Right renal cortex interstitium (tissue), 3 donors: ENCODE measurements at regions not wholly inside any gene's neighbourhood (a gene's known extent, or its start where the extent isn't known, plus 50 kb on each side); places are given as distances from the start of the nearest gene placed in this dataset.

ENCODE experiments used
- DNase-seq, 3 donors: peaks; one replicate each; pipeline ENCODE4 v3.0.0-alpha.2; 2013; ENCODE audit warnings: low read depth in 3 of 3, low spot score in 2 of 3

DNA sequence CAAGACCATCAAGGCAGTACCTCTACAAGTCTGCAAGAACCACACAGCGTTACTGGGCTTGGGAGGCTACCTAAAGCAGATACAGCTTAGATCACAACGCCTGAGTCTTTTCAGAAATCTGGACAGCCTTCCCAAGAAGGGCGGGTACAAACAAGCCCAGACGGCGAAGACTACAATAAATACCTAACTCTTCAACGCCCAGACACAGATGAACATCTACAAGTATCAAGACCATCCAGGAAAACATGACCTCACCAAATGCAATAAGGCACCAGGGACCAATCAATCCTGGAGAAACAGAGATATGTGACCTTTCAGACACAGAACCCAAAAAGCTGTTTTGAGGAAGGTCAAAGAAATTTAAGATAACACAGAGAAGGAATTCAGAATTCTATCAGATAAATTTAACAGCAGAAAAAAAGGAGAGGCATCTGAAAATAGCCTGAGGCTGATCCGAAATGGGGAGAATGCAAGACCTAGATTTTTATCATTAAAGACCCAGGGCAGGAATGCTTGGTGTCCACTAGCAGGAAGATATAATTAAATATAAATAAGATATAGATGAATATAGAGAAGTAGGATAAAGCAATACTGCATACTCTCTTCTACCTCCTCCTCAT is 131.7 kb upstream of the COL21A1 start:
- DNase-seq: no peak

DNA sequence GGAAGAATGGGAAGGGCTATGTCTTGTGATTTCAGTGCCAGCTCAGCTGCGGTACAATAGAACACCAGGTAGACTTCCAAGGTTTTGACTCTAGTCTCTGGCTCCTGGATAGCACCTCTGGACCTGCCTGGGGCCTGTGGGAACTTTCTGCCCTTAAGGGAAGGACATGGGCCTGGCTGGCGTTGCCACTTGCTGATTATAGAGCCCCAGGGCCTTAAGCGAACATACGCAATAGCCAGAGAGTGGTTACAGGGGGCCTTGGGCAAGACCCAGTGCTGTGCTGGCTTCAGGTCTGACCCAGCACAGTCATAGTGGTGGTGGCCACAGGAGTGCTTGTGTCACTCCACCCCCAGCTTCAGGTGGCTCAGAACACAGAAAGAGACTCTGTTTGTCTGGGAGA is 131.1 kb upstream of the COL21A1 start:
- no peak for DNase-seq

DNA sequence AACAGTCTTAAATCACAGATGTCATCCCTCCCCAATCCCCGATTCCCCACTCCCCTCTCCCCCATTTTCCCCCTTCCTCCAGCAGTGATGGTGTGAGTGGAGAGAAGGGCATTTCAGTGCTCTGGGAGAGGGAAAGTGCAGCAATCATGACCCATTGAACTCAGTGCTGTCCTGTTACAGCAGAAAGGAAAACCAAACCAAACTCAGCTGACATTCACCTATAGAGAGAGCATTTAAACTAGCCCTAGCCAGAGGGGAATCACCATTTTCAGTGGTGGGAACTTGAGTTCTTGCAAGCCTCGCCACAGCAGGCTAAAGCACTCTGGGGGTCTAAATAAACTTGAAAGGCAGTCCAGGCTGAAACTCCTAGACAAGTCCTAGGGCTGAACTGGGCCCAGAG is 129.9 kb upstream of the COL21A1 start:
- no peak for DNase-seq

DNA sequence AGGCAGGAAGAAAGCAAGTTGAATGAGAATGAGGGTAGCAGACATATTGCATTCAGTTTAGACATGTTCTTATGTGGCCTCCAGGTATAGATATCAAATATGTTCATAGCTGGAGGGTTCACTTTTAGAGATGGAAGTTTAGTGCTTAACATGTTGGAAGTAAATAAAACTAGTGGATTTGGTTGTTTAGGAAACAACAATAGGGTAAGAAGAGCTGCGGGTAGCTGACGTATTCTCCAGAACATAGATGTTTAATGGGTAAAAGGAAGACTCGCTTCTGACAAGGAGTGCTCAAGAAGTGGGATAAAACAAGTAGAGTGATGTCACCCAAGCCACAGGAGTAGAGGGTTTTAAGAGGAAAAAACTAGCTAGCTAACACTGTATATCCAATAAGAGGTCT is 128.4 kb upstream of the COL21A1 start:
- DNase-seq: no peak

DNA sequence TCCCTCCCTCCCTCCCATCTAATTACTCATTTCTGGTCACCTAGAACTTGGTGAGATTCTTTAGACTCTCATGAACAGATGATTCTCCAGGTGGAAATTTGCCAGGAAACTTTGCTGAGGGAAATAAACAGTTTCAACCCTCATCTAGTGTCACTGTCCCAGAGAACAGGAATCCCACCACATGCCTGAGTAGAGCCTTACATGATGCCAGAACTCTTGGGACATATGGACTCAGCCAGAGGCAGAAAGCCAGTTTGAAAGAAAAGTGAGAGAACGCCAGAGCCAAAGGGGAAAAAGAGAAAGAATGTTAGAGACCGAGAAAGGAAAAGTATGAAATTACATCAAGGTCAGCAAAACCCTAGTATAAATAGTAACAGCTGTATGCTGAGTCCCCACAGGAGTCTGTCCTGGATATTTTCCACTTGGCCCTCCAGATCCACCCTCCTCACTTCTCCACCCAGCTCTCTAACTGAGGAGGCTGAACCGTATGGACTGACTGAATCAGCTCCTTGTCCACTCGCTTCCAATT is 127.5 kb upstream of the COL21A1 start:
- DNase-seq: no peak

DNA sequence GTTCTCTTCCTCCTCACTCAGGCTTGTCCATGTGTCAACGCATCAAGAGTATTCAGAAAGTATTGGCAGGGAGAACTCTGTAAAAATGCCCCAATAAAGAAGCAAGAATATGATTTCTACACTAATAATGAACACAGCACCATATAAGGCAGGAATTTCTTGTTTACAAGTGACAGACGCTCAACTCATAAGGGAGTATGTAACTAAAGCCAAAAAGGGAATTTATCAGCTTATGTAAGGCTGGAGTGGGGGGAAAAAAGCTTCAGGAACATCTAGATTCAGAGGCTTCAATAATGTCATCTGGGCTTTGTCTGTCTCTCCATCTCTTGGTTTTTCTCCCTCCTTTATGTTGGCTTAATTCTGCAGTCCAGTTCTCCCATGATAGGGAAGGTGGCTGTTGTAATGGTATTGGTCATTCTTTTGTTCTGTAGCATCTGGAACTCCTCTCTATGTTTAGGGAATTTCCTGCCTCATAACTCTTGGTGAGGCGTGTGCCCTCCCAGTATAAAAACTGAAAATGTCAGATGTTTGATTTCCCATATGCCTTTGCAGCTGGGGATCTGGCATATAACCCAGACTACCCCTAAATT is 125.1 kb upstream of the COL21A1 start:
- DNase-seq: no peak

DNA sequence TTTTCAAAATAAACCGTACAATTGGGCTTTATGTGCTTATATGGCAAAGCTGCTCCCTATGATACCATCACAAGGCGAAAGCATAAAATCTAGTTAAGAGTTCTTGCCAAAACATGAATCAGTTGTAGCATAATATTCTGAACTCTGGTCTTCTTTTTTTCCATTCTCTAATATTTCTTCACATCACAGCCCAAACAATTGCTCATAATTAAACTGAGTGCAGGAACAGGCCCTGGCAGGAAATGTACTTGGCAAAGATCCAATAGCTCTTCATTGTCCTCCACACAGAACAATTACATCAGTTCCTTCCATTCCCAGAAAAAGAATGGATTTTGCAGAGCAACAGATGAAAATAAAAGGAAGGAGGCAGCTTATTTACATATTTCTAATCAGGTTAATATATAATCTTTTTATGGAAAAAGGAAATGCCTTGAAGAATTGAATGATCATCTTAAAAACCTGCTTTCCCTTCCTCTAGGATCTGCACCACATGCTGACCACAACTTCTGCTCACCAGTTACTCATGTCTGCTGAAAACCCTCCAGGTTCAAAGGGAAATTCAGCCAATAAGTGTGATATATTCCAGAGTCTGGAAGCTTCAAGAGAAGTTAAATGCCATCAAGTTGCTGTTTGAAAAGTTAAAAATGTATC is 123.3 kb upstream of the COL21A1 start:
- no peak for DNase-seq

DNA sequence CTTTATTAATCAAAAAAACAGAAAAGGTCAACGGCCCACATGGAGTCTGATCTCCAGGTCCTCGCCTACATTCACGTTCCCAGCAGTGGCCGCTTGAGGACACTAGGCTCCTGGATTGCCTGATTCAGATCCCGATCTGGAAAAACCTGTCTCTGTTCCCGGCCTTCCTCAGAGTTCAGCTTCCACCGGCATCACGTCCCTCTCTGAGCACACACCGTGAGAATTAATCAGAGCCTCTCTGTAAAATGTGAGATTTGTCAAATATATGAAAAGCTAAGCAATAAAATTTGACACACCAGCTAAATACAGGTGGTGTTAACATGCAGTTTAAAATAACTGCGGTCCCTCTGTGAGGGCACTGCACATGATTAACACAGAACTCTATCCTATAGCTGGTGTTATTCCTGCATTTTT is 122.8 kb upstream of the COL21A1 start:
- DNase-seq: no peak

DNA sequence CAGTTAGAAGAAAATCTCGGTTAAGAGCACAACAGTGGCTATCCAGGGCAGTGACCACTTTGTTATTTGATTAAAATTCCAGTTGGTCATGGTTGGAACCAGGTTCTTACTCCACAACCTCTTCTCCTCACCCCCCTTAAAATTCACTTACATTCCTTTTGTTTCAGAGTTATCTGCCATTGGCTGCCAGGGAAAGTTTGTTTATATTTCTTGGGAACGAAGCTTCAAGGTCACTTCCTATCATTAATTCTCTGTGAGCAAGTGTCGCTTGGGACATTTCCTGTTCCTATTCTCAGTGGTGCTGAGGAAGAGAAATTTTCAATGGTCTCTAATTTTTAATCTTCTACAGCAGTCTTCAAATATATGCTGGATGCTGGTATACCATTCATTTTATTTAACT is 121.1 kb upstream of the COL21A1 start:
- DNase-seq: no peak

DNA sequence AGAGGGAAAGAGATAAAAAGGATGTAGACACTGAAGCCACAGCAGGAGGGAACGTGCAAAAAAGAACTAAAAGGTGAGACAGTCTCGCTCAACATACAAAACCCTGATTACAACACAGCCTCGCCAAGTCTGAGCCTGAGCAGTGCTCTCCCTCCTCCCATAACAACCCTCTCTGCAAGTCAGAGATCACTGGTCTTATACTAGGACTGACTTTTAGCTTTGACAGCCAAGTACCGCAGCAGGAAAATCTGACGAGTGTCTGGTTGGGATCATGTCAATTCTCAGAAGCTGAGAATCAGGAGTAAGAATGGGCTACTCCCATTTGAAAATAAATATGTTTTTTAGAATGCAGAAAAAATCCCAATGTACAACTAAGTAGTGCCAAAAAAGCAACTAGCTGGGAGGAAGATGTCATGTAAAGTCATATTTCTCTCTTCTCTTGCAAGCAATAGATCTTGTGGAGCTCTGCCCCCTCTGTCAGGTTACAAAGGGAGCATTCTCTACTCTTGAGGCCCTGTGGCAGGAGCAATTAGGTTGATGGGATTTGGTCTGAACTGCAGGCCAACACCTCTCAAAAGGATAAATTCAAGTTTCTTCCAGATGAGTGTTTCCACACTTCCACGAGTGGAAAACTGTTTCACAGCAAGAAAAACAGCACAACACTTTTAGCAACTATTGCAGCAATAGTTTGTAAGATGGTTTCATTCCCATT is 118.9 kb upstream of the COL21A1 start:
- DNase-seq: no peak

DNA sequence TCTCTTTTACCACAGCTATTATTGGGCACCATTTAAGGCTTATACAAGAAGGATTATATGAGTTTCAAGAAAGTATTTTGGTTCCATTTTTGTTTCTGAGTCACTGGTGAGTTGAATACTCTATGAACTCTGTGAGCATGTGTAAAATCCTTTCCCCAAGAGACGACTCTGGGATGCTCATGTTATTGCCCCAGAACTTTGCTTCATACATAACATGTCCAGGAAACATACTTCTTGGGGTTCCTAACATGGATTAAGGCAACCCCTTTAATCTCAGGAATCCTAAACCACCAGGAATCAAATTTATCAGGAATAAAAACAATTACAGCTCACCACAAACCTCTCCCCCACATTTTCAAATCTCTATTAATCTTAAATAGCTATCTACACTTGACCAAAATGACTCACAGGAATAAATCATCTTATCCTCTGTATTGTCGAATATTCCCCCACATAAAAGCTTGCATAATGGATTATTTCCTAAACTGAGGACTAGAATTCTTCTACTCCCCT is 117.5 kb upstream of the COL21A1 start:
- DNase-seq: no peak

DNA sequence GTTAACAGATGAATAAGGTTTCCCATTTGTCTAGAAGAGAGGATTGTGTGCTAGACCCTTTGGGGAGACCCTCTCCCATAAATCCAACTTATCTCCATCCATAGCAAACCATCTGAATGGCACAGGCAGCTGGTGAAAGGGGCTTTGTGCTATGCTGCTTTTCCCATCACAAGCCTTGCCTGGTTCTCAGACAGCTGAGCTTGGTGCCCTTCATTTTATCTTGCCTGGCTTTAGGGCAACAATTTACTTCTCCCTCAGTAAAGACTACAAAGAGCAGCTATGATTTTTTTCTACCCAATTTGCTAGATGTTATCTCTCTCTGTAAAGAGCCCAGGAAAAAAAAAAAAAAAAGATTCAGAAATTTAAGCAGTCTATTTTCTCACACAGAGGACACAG is 117.0 kb upstream of the COL21A1 start:
- no peak for DNase-seq

DNA sequence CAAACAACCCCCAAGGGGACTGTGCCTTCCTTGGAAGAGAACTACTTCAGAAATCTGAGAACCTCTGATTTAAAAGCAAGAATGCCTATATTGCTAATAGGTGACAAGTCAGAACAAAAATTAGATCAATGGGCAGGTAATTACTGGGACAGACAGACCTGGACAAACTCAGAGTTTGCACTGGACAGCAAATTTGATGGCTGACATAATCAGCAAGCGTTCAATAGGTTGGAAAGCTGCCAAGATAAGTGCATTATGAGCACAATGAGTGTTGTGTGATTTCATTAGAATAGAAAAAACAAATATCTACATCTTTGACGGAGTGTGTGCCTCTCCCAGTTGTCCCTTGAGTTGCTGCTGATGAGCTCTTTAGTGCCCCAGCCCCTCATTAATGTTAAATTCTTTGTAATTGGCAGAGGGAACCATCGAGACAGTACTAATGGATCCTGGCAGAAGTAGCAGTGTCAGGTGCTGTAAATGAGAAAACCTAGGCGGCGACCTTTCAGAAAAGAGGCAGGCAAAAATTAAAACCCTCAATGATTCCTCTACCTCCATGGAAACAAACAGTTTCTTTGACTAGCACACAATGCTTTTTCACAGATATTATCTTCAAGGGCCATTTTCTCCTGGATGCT is 116.5 kb upstream of the COL21A1 start:
- no peak for DNase-seq

DNA sequence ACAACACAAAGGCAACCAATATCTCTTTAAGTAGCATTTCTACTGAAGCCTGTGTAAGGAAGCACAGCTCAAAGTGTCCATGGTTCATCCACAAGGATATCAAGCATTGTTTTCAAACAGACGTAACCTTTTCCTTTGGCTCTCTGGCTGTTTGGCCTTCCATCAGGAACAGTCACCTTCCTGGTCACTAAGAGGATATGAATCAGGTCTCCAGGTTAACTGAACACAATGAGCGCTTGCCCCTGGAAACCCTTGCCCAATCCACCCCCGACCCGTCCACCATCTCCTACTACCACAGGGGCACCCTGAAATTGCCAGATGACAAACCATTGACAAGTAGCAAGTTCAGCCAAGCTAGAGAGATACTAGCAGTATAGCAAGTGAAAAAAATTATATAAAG is 114.4 kb upstream of the COL21A1 start:
- no peak for DNase-seq

DNA sequence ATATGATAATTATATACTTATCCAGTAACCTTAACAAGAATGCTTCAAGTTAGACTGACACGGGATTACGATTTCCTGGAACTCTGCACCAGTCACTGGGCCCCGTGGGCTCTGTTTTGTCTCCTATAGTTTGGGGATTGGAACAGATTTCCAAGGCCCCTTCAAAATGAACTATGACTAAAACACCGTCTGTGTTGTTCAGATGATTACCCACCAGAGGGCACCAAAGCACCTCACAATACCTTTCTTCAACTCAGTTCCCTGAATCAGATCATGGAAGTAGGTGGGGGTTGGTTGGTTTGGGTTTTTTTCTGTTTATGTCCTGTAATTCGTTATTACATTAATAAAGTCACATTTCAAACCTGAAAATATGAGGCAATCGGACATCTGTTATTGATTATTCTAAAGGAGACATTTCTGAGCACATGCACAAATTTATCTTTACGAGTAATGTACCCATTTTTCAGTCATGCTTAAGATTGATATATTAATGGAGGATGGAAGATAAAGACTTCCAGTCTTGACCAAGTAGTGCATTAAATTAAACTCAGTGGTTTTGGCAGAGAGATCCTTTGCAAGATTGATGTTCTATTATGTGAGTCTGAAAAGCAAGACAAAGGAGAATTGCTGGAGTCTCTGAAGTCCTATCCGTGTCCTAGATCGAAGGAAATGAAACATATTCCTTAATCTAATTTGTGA is 112.0 kb upstream of the COL21A1 start:
- peak in 1 of 3 donors; percentile 73 for DNase-seq

DNA sequence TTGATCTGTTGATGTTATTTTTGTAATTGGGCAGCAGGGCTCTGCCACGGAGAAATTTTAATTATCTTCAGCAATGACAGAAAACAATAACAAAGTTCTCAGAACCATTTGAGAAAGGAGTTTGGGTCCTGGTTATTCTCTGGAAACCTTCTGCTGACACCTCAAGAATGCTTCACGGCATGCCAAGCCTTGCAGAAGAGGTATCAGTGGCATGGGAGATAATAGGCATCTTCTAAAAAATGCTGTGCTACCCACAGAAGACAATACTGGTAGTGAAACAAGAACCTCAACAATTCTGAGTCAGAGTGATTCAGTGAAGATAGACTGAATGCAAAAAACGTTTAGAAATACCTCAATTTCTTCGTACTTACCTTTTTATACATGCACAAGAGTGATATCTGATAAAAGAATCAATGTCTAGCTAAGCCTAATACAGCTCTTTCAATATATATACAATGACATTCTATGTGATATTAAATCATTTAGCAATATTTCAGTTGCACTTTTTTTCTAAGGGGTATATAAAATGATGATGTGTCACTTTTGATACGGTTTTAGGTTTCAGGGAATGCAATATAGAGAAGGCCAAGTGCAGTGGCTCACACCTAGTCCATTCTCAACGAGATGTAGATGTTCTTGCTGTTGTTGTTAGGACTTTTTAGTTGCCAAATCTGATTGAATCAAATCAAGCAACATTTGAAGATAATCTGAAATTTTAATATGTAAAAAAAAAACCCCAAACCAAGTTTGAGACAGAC is 110.4 kb upstream of the COL21A1 start:
- DNase-seq: no peak

DNA sequence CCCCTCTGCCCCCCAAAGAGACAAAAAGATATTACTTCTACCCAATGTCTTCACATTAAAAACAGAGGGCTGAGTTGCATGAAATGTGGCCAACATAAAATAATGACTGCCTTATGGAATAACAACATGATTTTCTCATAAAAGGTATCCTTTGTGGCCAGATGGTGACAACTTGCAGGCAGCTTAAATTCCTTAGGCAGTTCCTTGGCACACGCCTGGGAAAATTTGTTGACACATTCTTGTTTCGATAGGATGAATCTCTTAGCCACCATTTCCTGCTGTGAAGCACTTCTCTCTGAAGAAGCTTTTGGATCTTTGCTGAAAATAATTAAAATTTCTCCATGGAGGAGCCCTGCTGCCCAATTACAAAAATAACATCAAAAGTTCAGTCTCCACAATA is 109.0 kb upstream of the COL21A1 start:
- DNase-seq: no peak

DNA sequence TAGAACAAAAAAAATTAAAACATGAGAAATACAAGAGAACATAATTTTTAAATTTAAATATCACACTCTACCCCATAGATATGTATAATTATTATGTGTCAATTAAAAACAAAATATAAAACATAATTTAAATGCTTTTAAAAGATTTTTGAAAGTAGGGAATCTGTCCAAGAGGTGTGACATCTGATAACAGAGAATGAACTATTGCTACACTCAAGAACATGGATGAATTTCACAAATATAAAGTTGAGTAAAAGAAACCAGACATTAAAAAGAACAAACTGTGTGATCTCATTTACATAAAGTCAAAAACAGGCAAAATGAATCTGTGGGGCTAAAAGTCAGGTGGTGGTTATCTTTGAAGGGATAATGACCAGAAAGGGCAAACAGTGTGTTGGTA is 106.5 kb upstream of the COL21A1 start:
- DNase-seq: no peak

DNA sequence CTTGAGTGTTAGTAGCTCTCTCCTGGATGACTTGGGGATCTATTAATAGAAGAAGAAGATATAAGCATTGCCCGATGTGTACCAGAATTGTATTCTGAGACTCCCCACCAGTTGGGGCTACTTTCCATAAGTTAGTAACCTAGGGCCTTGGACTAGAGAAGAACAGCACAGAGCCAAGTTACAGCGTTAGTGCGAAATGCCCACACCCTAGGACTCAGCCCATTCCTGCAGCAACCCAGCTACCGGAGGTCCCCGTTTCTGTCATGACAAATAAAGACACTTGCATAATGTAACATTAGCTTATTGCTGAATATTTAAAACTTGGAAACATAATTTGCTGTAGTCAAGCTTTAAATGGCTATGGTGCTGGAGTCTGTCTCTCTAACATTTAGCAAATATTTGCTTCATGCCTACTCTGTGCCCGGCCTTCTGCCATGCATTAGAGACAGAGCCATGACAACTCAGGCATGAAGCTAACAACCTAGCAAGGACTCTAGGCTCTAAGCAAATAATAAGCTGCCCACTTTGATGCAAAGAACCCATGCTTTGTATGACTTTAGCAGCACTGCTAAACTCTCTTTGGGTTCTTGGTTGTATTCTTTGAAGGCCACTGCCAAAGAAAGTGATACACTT is 103.4 kb upstream of the COL21A1 start:
- no peak for DNase-seq
